CD14-positive monocyte (primary cell): ENCODE measurements at regions not wholly inside any gene's neighbourhood (a gene's known extent, or its start where the extent isn't known, plus 50 kb on each side); places are given as distances from the start of the nearest gene placed in this dataset.

ENCODE experiments used
- DNase-seq, 3 donors: peaks; one replicate each; pipeline ENCODE4 v3.0.0-alpha.2; 2011 to 2022
- H2AFZ ChIP-seq: 2 replicates; pipeline ENCODE4 v1.6.0; 2012; ENCODE audit warnings: mild to moderate bottlenecking, low read depth, low read length, inconsistent platforms; ENCODE audit not compliant: insufficient read depth, poor library complexity, severe bottlenecking
- H3K27ac ChIP-seq, 2 donors: 1 replicate in 1 of 2; 2 replicates in 1 of 2; pipeline ENCODE4 v1.5.1; 2012 to 2013; ENCODE audit warnings: low read length in 2 of 2, control low read depth in 1 of 2, inconsistent platforms in 1 of 2, low read depth in 1 of 2, mild to moderate bottlenecking in 1 of 2
- H3K27me3 ChIP-seq, 2 donors: one replicate each; pipeline versions ENCODE4 v1.6.0 to v1.6.1; 2011 to 2013; ENCODE audit warnings: low read length in 2 of 2; ENCODE audit not compliant: control insufficient read depth in 2 of 2, insufficient read depth in 2 of 2
- H3K36me3 ChIP-seq, 2 donors: replicated peaks in 1 of 2; 1 replicate in 1 of 2; 2 replicates in 1 of 2; pipeline versions ENCODE4 v1.5.1 to v1.6.1; 2012 to 2013; ENCODE audit warnings: low read length in 2 of 2, control low read depth in 1 of 2, inconsistent platforms in 1 of 2, mild to moderate bottlenecking in 1 of 2; ENCODE audit not compliant: insufficient read depth in 2 of 2, control insufficient read depth in 1 of 2
- H3K4me1 ChIP-seq, 2 donors: 1 replicate in 1 of 2; 2 replicates in 1 of 2; pipeline versions ENCODE4 v1.5.1 to v1.6.1; 2012 to 2013; ENCODE audit warnings: low read length in 2 of 2, control low read depth in 1 of 2, inconsistent platforms in 1 of 2, mild to moderate bottlenecking in 1 of 2, moderate library complexity in 1 of 2; ENCODE audit not compliant: insufficient read depth in 2 of 2, control insufficient read depth in 1 of 2
- H3K4me2 ChIP-seq: replicated peaks from 2 replicates; pipeline ENCODE3; 2012; ENCODE audit warnings: low read length, moderate library complexity, mild to moderate bottlenecking; ENCODE audit not compliant: poor library complexity, severe bottlenecking; ENCODE audit errors: extremely low read depth
- H3K4me3 ChIP-seq, 3 experiments: fragments of 200-600 bp in 1 of 3; sonication (generic) in 1 of 3; replicated peaks in 1 of 3; 1 replicate in 2 of 3; 2 replicates in 1 of 3; pipeline ENCODE4 v1.5.1; 2011 to 2013; ENCODE audit warnings: low read length in 3 of 3, mild to moderate bottlenecking in 3 of 3, control low read depth in 2 of 3, low read depth in 2 of 3, inconsistent platforms in 1 of 3, moderate library complexity in 1 of 3
- H3K79me2 ChIP-seq: 2 replicates; pipeline ENCODE4 v1.6.0; 2012; ENCODE audit warnings: mild to moderate bottlenecking, control low read depth, inconsistent platforms, low read length, moderate library complexity; ENCODE audit not compliant: insufficient read depth
- H3K9ac ChIP-seq: 2 replicates; pipeline ENCODE4 v1.6.0; 2017; ENCODE audit warnings: low read length, mild to moderate bottlenecking; ENCODE audit not compliant: insufficient read depth, poor library complexity, severe bottlenecking
- H3K9me3 ChIP-seq, 2 donors: replicated peaks in 1 of 2; 1 replicate in 1 of 2; 2 replicates in 1 of 2; pipeline versions ENCODE4 v1.5.1 to v1.6.1; 2012 to 2013; ENCODE audit warnings: low read length in 2 of 2, control low read depth in 1 of 2; ENCODE audit not compliant: control insufficient read depth in 1 of 2, insufficient read depth in 1 of 2
- H4K20me1 ChIP-seq: 2 replicates; pipeline ENCODE4 v1.6.0; 2012; ENCODE audit warnings: mild to moderate bottlenecking, low read length, control low read depth, moderate library complexity; ENCODE audit not compliant: insufficient read depth
- H3K27ac Mint-ChIP-seq, 7 donors: one replicate each; pipeline ENCODE4 v1.8.0; 2020; ENCODE audit warnings: mild to moderate bottlenecking in 7 of 7, mixed read lengths in 7 of 7, moderate library complexity in 6 of 7, inconsistent platforms in 2 of 7
- H3K27me3 Mint-ChIP-seq, 3 donors: one replicate each; pipeline ENCODE4 v1.8.0; 2021 to 2022; ENCODE audit warnings: low read depth in 3 of 3, mild to moderate bottlenecking in 3 of 3, mixed read lengths in 3 of 3, moderate library complexity in 3 of 3, inconsistent platforms in 1 of 3
- H3K36me3 Mint-ChIP-seq, 2 donors: one replicate each; pipeline ENCODE4 v1.8.0; 2020; ENCODE audit warnings: mixed read lengths in 2 of 2, inconsistent platforms in 1 of 2, mild to moderate bottlenecking in 1 of 2
- H3K4me1 Mint-ChIP-seq: one replicate; pipeline ENCODE4 v1.8.0; 2020; ENCODE audit warnings: mild to moderate bottlenecking, mixed read lengths
- H3K4me3 Mint-ChIP-seq, 2 donors: one replicate each; pipeline ENCODE4 v1.8.0; 2020; ENCODE audit warnings: mild to moderate bottlenecking in 2 of 2, mixed read lengths in 2 of 2, moderate library complexity in 1 of 2
- H3K9me3 Mint-ChIP-seq, 7 donors: one replicate each; pipeline ENCODE4 v1.8.0; 2020 to 2022; ENCODE audit warnings: mixed read lengths in 7 of 7, mild to moderate bottlenecking in 6 of 7, moderate library complexity in 6 of 7, inconsistent platforms in 2 of 7
- WGBS: methylation state at CpG from one replicate; pipeline ENCODE4 v1.1.5; 2013; ENCODE audit warnings: missing lambda C conversion rate; ENCODE audit not compliant: insufficient coverage; 5-methylcytosine and 5-hydroxymethylcytosine counted together
- intact Hi-C, 2 donors: fragments of 100-400 bp; cut with micrococcal nuclease; formaldehyde crosslinking; loops; one replicate each; pipeline versions ENCODE4 v1.15.0 to v1.15.1; 2023
- TF ChIP-seq, protein P1 (sequence below): fragments of 200-600 bp; IDR thresholded peaks from one replicate; pipeline ENCODE4 v1.8.0; 2022; ENCODE audit warnings: antibody characterized with exemption, mild to moderate bottlenecking

DNA sequence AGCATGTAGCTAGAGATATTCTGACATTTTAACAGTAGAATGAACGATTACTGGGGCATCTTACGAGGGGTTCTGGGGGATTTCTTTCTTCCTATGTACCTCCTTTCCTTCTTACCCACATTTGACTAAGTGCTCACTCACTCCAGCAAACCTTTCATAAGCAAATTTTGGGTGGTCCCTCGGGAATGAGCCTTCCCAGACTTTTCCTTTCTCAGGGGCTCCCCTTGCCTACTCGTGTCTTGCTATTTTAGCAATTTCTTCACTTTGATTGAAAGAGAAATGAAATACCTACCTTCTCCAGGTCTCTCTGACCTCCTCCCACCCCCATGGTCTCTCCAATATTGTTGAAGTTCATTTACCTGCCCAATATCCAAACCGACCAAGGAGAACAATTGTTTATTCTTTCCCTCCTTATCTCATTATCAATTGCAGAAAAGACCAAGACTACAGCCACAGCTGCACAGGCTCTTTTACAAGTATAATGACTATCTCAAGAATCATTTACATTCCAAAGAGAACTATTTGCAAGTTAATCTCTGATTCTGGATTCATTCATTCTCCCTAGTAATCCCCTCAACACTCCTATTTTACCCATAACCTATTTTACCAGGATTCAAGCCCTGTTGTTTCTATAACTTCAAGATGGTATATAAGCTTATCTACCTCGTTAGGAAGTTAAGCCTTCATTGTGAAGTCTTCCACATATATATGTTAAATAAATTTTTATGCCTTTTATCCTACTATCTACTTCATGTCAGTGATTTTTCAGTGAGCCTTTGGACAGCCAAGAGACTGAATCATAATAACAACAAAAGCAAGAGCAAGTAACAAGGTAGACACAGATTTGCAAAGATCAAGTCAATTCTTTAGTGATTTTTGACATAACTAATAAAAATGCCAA, 480.6 kb downstream of the IPMK start:
- Mint-ChIP-seq H3K9me3 (peaks cover 1 to 15% (median 10%) of the 10 kb centered on the region in 7 donors), H3K27me3 (no peaks in the 10 kb centered on the region), H3K27ac (peak overlapping the region in 1 of 7 donors; percentile 19), H3K4me1 (no peaks in the 10 kb centered on the region), H3K4me3 (no peak overlapping the region), H3K36me3 (no peaks in the 10 kb centered on the region)
- Histone ChIP-seq H3K79me2 (no peaks in the 10 kb centered on the region), H3K36me3 (no peaks in the 10 kb centered on the region), H3K9ac (no peak overlapping the region), H3K27me3 (no peaks in the 10 kb centered on the region), H2AFZ (no peak overlapping the region), H3K9me3 (peaks cover 9 to 17% of the 10 kb centered on the region in 2 donors), H4K20me1 (no peaks in the 10 kb centered on the region), H3K4me1 (no peaks in the 10 kb centered on the region), H3K4me3 (no peak overlapping the region), H3K27ac (no peak overlapping the region), H3K4me2 (no peak overlapping the region)
- intact Hi-C loops = no loop called here
- no peak for DNase-seq
- 26% methylated on average over 3 of the region's 6 CpGs for WGBS
- TF ChIP-seq, protein P1, sequence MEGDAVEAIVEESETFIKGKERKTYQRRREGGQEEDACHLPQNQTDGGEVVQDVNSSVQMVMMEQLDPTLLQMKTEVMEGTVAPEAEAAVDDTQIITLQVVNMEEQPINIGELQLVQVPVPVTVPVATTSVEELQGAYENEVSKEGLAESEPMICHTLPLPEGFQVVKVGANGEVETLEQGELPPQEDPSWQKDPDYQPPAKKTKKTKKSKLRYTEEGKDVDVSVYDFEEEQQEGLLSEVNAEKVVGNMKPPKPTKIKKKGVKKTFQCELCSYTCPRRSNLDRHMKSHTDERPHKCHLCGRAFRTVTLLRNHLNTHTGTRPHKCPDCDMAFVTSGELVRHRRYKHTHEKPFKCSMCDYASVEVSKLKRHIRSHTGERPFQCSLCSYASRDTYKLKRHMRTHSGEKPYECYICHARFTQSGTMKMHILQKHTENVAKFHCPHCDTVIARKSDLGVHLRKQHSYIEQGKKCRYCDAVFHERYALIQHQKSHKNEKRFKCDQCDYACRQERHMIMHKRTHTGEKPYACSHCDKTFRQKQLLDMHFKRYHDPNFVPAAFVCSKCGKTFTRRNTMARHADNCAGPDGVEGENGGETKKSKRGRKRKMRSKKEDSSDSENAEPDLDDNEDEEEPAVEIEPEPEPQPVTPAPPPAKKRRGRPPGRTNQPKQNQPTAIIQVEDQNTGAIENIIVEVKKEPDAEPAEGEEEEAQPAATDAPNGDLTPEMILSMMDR = no peak

DNA sequence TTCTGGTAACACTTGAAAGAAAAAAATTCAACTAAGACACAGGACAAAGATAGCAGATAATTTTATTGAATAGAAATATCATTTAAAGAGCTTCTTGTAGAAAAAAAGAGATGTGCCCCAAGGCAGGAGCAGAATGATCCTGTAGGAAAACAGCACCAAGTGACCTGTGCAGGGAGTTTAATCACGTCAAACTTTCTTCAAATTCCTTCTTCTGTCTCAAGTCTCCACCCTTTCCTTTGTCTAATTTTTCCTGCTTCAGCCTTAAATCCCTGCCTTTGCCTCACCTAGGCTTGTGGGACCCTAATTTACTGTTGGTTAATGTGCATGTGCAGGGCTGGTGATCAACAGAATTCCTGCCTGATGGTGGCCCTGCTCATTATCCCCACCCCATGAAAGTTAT, 481.4 kb downstream of the IPMK start:
- H2AFZ ChIP-seq = no peak overlapping the region
- peaks cover 1 to 15% (median 10%) of the 10 kb centered on the region in 7 donors for H3K9me3 Mint-ChIP-seq
- DNase-seq = no peak
- TF ChIP-seq, protein P1 = no peak
- no peaks in the 10 kb centered on the region for H3K79me2 ChIP-seq
- no peaks in the 10 kb centered on the region for H3K27me3 Mint-ChIP-seq
- no peak overlapping the region for H3K27ac ChIP-seq
- no CpG with 5 or more reads among the region's 1 CpG for WGBS
- H3K27ac Mint-ChIP-seq = no peak overlapping the region
- H3K4me1 Mint-ChIP-seq = no peaks in the 10 kb centered on the region
- H3K4me1 ChIP-seq = no peaks in the 10 kb centered on the region
- no peaks in the 10 kb centered on the region for H3K27me3 ChIP-seq
- H4K20me1 ChIP-seq = no peaks in the 10 kb centered on the region
- H3K9me3 ChIP-seq = peaks cover 9 to 17% of the 10 kb centered on the region in 2 donors
- H3K4me2 ChIP-seq = no peak overlapping the region
- H3K4me3 ChIP-seq = no peak overlapping the region
- no peaks in the 10 kb centered on the region for H3K36me3 ChIP-seq
- H3K36me3 Mint-ChIP-seq = no peaks in the 10 kb centered on the region
- H3K4me3 Mint-ChIP-seq = no peak overlapping the region
- H3K9ac ChIP-seq = no peak overlapping the region
- intact Hi-C loops = no loop called here
